ENCODE measurements at regions not wholly inside any gene's neighbourhood (a gene's known extent, or its start where the extent isn't known, plus 50 kb on each side); places are given as distances from the start of the nearest gene placed in this dataset.

DNA sequence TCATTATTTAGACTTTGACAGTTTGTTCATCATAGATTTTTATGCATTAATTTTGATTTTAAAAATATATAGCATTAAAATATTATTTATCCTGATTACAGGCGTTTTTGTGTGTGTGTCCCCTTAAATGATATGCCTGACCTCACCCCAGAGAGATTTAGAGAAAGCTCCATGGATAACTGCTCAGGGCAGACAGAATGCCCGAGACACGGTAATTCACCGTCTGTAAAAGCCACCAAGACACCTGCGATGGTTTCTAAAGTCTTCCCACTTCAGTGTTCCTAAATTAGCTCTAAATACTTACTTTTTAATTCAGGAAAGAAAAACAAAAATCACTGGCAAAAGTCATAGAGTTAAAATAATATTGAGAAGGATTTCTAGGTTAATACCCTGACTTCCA is 350.6 kb upstream of the RUNX1 start:
- in situ Hi-C loops (cut with MboI; ENCODE audit: low sequenced_read_pairs in 4 of 4) (loop anchor here (5.0 to 25.0 kb wide), 9 partner anchors 345 to 712 kb away; partner anchors contain the start of gene RUNX1 (in 2 of the 4)), intact Hi-C loops (cut with DNase I; ENCODE audit: low total_unique reads) (loop anchor here (1.0 to 10.0 kb wide), 6 partner anchors 145 to 654 kb away; no protein-coding TSS in a partner anchor)
- Histone ChIP-seq H3K36me3 (no peaks in the 10 kb centered on the region), H3K4me3 (no peak overlapping the region), H3K9me3 (no peaks in the 10 kb centered on the region), H3K4me1 (peaks cover 0 to 14% of the 10 kb centered on the region in 2 donors), H3K27ac (no peak overlapping the region), H3K27me3 (no peaks in the 10 kb centered on the region)
- ATAC-seq (no peak), DNase-seq (no peak)
- TF ChIP-seq POLR2A (IDR thresholded peaks at IDR 0.05): no peak
- TF ChIP-seq, protein P1, sequence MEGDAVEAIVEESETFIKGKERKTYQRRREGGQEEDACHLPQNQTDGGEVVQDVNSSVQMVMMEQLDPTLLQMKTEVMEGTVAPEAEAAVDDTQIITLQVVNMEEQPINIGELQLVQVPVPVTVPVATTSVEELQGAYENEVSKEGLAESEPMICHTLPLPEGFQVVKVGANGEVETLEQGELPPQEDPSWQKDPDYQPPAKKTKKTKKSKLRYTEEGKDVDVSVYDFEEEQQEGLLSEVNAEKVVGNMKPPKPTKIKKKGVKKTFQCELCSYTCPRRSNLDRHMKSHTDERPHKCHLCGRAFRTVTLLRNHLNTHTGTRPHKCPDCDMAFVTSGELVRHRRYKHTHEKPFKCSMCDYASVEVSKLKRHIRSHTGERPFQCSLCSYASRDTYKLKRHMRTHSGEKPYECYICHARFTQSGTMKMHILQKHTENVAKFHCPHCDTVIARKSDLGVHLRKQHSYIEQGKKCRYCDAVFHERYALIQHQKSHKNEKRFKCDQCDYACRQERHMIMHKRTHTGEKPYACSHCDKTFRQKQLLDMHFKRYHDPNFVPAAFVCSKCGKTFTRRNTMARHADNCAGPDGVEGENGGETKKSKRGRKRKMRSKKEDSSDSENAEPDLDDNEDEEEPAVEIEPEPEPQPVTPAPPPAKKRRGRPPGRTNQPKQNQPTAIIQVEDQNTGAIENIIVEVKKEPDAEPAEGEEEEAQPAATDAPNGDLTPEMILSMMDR (IDR thresholded peaks at IDR 0.05 in 4 of 5, conservative IDR thresholded peaks at IDR 0.05 in 1 of 5): no peak

DNA sequence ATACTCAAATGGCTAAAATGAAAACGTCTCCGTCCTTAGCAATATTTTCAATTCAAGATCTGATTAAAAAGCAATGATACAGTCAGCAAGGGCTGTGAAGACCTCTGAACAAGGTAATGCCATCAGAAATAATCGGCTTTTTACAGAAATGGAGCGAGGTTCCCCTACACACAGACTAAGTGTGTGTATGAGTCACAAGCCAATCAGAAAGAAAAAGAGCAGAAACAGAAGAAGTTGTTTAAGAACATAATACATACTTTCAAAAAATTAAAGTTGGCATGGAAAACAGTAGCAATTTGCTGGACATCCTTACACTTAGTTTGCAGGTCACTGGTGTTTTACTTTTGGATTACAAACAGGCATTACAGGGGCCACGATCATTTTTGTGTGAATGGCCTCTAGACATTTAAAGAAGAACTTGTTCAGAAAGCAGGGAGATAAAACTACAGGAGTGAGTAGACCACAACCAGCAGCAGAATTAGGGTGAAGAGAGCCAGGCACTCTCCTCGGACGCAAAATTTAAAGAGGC is 350.0 kb upstream of the RUNX1 start:
- no peak for ATAC-seq
- intact Hi-C loops (cut with DNase I; ENCODE audit: low total_unique reads) (no loop called here), in situ Hi-C loops (cut with MboI; ENCODE audit: low sequenced_read_pairs in 4 of 4) (no loop called here)
- no peaks in the 10 kb centered on the region for H3K36me3 ChIP-seq
- TF ChIP-seq, protein P1 (IDR thresholded peaks at IDR 0.05 in 4 of 5, conservative IDR thresholded peaks at IDR 0.05 in 1 of 5): no peak
- no peak for TF ChIP-seq POLR2A (IDR thresholded peaks at IDR 0.05)
- DNase-seq: no peak
- no peaks in the 10 kb centered on the region for H3K27me3 ChIP-seq
- no peak overlapping the region for H3K27ac ChIP-seq
- H3K9me3 ChIP-seq: no peaks in the 10 kb centered on the region
- H3K4me3 ChIP-seq: no peak overlapping the region
- H3K4me1 ChIP-seq: peaks cover 0 to 14% of the 10 kb centered on the region in 2 donors

DNA sequence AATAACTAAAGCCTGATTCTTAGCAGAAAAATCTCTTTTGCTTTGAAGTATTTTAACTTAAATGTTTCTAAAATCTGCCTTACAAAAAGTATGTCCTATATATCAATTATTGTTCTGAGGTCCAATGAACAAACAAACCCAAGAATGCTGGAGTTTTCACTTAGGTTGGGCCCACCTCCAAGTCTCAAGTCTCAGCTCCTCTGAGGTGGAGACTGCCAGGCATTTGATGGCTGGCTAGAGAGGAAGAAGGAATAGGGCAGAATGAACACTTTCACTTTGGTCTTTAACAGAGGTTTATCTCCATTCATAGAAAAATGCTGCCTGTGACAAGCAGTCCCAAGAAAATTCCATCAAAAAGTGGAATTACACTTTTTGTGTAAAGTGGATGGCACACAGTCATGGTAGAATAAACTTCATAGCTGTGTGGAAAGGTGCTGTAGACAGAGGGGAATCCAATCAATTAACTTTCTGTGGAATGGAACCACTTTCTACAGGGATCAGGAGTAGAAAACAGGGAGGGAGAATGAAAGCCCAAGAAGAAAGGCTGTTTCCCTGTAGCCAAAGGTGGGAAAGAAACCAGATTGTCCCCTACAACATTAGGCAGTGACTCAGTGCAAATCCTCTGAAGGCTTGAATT is 349.4 kb upstream of the RUNX1 start:
- no peak for ATAC-seq
- Histone ChIP-seq H3K9me3 (no peaks in the 10 kb centered on the region), H3K4me1 (peaks cover 0 to 14% of the 10 kb centered on the region in 2 donors), H3K27me3 (no peaks in the 10 kb centered on the region), H3K27ac (no peak overlapping the region), H3K4me3 (no peak overlapping the region), H3K36me3 (no peaks in the 10 kb centered on the region)
- intact Hi-C loops (cut with DNase I; ENCODE audit: low total_unique reads): no loop called here
- in situ Hi-C loops (cut with MboI; ENCODE audit: low sequenced_read_pairs in 4 of 4): no loop called here
- DNase-seq: no peak
- no peak for TF ChIP-seq POLR2A (IDR thresholded peaks at IDR 0.05)
- TF ChIP-seq, protein P1 (IDR thresholded peaks at IDR 0.05 in 4 of 5, conservative IDR thresholded peaks at IDR 0.05 in 1 of 5): no peak

DNA sequence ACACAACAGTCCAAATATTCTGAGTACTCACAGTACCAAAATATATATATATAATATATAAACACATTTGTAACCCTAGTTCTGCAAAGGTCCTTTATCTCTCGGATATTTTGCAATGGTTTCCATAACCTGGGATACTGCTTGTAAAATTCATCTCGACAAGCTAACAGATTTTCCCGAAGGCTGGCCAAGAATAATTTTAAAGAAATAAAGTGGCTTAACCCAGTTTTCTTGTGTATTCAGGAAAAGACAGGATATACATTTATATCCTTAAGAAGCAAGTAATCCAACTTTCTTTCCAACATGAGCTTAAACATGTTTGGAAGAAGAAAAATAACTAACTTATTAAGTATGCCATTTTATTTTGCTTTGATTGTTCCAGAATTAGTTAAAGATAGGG is 348.7 kb upstream of the RUNX1 start:
- intact Hi-C loops (cut with DNase I; ENCODE audit: low total_unique reads): no loop called here
- no peak overlapping the region for H3K27ac ChIP-seq
- TF ChIP-seq POLR2A (IDR thresholded peaks at IDR 0.05): no peak
- TF ChIP-seq, protein P1 (IDR thresholded peaks at IDR 0.05 in 4 of 5, conservative IDR thresholded peaks at IDR 0.05 in 1 of 5): no peak
- no peaks in the 10 kb centered on the region for H3K27me3 ChIP-seq
- ATAC-seq (no peak), DNase-seq (no peak)
- no peak overlapping the region for H3K4me3 ChIP-seq
- in situ Hi-C loops (cut with MboI; ENCODE audit: low sequenced_read_pairs in 4 of 4): no loop called here
- H3K9me3 ChIP-seq: no peaks in the 10 kb centered on the region
- H3K4me1 ChIP-seq: peaks cover 0 to 14% of the 10 kb centered on the region in 2 donors
- H3K36me3 ChIP-seq: no peaks in the 10 kb centered on the region
